Smooth muscle cell (in vitro differentiated cells): ENCODE measurements at regions not wholly inside any gene's neighbourhood (a gene's known extent, or its start where the extent isn't known, plus 50 kb on each side); places are given as distances from the start of the nearest gene placed in this dataset.
"Not testable (repeated sequence)": the region's sequence is repeated elsewhere in the genome, so short reads cannot be mapped to it uniquely, and the experiment has no call there.

Source experiments
- DNase-seq: peaks from one replicate; lab custom pipeline; 2025; ENCODE audit not compliant: unreplicated experiment; lab: John Stamatoyannopoulos, UW
- H2AFZ ChIP-seq: fragments of 200-600 bp; sonication (generic); 2 replicates; pipeline ENCODE4 v1.6.0; 2016; ENCODE audit warnings: antibody characterized with exemption, low read depth, mild to moderate bottlenecking
- H3F3A ChIP-seq: fragments of 200-600 bp; sonication (generic); 2 replicates; pipeline ENCODE4 v1.6.0; 2017; ENCODE audit warnings: antibody characterized with exemption, low read depth
- H3K27ac ChIP-seq: fragments of 200-600 bp; sonication (generic); 2 replicates; pipeline ENCODE4 v1.5.1; 2016; ENCODE audit warnings: low read depth, mild to moderate bottlenecking
- H3K27me3 ChIP-seq: fragments of 200-600 bp; sonication (generic); 2 replicates; pipeline ENCODE4 v1.6.1; 2016; ENCODE audit warnings: low read depth, mild to moderate bottlenecking
- H3K36me3 ChIP-seq: fragments of 200-600 bp; sonication (generic); 2 replicates; pipeline ENCODE4 v1.5.1; 2016; ENCODE audit warnings: low read depth
- H3K4me1 ChIP-seq: fragments of 200-600 bp; sonication (generic); 2 replicates; pipeline ENCODE4 v1.5.1; 2016; ENCODE audit warnings: low read depth
- H3K4me2 ChIP-seq: fragments of 200-600 bp; sonication (generic); 2 replicates; pipeline ENCODE4 v1.6.0; 2016; ENCODE audit warnings: mild to moderate bottlenecking
- H3K4me3 ChIP-seq: fragments of 200-600 bp; sonication (generic); 2 replicates; pipeline ENCODE4 v1.5.1; 2016; ENCODE audit warnings: mild to moderate bottlenecking
- H3K79me2 ChIP-seq: fragments of 200-600 bp; sonication (generic); 2 replicates; pipeline ENCODE4 v1.6.0; 2016; ENCODE audit warnings: low read depth, mild to moderate bottlenecking
- H3K9ac ChIP-seq: fragments of 200-600 bp; sonication (generic); 2 replicates; pipeline ENCODE4 v1.6.0; 2016; ENCODE audit warnings: low read depth
- H3K9me3 ChIP-seq: fragments of 200-600 bp; sonication (generic); replicated peaks from 2 replicates; pipeline ENCODE4 v1.5.1; 2016; ENCODE audit warnings: low read depth
- H4K20me1 ChIP-seq: fragments of 200-600 bp; sonication (generic); 2 replicates; pipeline ENCODE4 v1.6.0; 2016; ENCODE audit warnings: low read depth
- WGBS: methylation state at CpG from one replicate; pipeline ENCODE4 v1.1.7; 2016; ENCODE audit warnings: low lambda C conversion rate; 5-methylcytosine and 5-hydroxymethylcytosine counted together
- TF ChIP-seq, protein P1 (sequence below): fragments of 200-600 bp; sonication (generic); IDR thresholded peaks from 2 replicates; pipeline ENCODE4 v1.5.1; 2017; ENCODE audit warnings: borderline replicate concordance, mild to moderate bottlenecking, antibody characterized with exemption; ENCODE audit not compliant: insufficient read depth, poor library complexity, severe bottlenecking

DNA sequence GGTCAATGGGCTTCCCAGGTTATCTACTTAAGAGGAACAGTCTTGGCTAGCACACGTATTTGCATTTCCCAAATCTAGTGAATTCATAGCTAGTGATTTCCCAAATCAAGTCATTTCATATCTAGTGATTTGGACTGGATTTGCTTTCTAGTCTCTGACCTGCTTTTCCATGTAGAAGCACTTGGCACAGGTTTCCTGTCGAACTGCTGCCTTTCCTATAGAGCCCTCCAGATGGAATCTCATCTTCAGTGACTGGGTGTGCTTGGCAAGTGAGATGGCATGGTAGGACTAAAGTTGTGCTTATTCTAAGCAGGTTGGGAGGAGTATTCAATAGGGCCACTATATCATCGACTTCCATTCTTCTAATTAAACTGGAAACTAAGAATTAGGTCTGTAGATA is 94.7 kb downstream of the CCNG2 start:
- no peak for DNase-seq
- Histone ChIP-seq H3K36me3 (no peaks in the 10 kb centered on the region), H3K27ac (no peak overlapping the region), H4K20me1 (no peaks in the 10 kb centered on the region), H3K4me2 (no peak overlapping the region), H3K9ac (no peak overlapping the region), H3K79me2 (no peaks in the 10 kb centered on the region), H3K27me3 (peaks cover 52% of the 10 kb centered on the region), H3K4me1 (no peaks in the 10 kb centered on the region), H3K9me3 (no peaks in the 10 kb centered on the region), H3K4me3 (no peak overlapping the region), H3F3A (no peaks in the 10 kb centered on the region), H2AFZ (no peak overlapping the region)
- WGBS: 62% methylated on average over 3 of the region's 3 CpGs
- TF ChIP-seq, protein P1, sequence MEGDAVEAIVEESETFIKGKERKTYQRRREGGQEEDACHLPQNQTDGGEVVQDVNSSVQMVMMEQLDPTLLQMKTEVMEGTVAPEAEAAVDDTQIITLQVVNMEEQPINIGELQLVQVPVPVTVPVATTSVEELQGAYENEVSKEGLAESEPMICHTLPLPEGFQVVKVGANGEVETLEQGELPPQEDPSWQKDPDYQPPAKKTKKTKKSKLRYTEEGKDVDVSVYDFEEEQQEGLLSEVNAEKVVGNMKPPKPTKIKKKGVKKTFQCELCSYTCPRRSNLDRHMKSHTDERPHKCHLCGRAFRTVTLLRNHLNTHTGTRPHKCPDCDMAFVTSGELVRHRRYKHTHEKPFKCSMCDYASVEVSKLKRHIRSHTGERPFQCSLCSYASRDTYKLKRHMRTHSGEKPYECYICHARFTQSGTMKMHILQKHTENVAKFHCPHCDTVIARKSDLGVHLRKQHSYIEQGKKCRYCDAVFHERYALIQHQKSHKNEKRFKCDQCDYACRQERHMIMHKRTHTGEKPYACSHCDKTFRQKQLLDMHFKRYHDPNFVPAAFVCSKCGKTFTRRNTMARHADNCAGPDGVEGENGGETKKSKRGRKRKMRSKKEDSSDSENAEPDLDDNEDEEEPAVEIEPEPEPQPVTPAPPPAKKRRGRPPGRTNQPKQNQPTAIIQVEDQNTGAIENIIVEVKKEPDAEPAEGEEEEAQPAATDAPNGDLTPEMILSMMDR: no peak

DNA sequence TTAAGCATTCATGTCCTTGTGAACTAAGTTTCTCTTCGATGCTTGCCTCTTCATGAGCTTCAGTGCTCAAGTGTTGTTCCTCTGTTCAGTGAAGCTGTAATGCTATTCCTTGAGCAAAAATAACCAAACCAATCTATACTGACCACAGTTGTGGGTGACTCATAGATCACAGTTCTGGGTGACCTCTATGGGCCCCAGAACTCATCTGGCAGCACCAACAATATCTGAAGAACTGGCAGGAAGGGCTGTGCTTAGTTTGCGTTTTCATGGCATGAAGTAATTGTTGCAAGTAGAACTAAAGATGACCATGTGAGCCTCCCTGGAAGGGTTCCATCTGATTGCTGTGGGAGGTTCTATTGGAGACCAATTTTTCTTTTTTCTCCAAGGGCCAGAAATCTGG is 106.2 kb downstream of the CCNG2 start:
- no peak overlapping the region for H3K9ac ChIP-seq
- 95% methylated on average over 2 of the region's 2 CpGs for WGBS
- no peaks in the 10 kb centered on the region for H3K4me1 ChIP-seq
- H3K79me2 ChIP-seq: no peaks in the 10 kb centered on the region
- H4K20me1 ChIP-seq: no peaks in the 10 kb centered on the region
- no peak overlapping the region for H3K4me3 ChIP-seq
- H3K9me3 ChIP-seq: no peaks in the 10 kb centered on the region
- no peaks in the 10 kb centered on the region for H3F3A ChIP-seq
- H3K4me2 ChIP-seq: no peak overlapping the region
- H2AFZ ChIP-seq: no peak overlapping the region
- DNase-seq: no peak
- H3K27me3 ChIP-seq: peaks cover 10% of the 10 kb centered on the region
- no peaks in the 10 kb centered on the region for H3K36me3 ChIP-seq
- TF ChIP-seq, protein P1: no peak
- H3K27ac ChIP-seq: no peak overlapping the region

DNA sequence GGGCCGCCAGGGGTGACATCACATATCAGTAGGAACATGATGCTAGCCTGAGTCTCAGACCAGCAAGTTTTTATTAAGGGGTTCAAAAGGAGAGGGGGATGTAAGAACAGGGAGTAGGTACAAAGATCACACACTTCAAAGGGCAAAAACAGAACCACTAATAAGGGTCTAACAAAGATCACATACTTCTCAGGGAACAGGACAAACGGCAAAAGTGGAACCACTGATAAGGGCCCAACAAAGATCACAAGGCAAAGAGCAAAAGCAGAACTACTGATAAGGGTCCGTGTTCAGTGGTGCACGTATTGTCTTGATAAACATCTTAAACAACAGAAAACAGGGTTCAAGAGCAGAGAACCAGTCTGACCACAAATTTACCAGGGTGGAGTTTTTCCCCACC is 107.0 kb downstream of the CCNG2 start:
- not testable (repeated sequence) for H3K4me1 ChIP-seq, H4K20me1 ChIP-seq, H2AFZ ChIP-seq, H3F3A ChIP-seq, H3K4me3 ChIP-seq, H3K9me3 ChIP-seq, H3K79me2 ChIP-seq, H3K36me3 ChIP-seq, H3K4me2 ChIP-seq, DNase-seq, H3K27ac ChIP-seq, H3K9ac ChIP-seq
- peaks cover 18% of the 10 kb centered on the region for H3K27me3 ChIP-seq
- WGBS: 73% methylated on average over 4 of the region's 4 CpGs

DNA sequence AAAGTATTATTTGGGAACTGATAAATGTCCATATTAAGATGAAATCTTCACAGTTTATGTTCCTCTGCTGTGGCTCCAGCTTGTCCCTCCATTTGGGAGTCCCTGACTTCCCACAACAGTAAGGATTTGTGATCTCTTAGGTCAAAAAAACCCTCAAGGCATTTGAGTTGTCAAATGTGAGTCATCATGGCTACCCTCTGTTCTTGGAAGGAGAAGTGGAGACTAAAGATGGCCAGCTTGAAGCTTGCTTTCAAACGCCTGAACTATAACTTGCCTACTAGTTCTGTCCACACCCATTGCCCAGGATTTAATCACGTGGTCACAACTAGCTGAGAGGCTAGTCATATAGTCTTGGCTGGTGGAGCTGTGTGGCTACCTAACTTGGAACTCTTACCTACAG is 107.8 kb downstream of the CCNG2 start:
- no peak overlapping the region for H2AFZ ChIP-seq
- TF ChIP-seq, protein P1: no peak
- no peaks in the 10 kb centered on the region for H3K36me3 ChIP-seq
- no peak overlapping the region for H3K4me2 ChIP-seq
- H3K27ac ChIP-seq: no peak overlapping the region
- DNase-seq: no peak
- H3K27me3 ChIP-seq: peaks cover 19% of the 10 kb centered on the region
- no peaks in the 10 kb centered on the region for H4K20me1 ChIP-seq
- H3K4me3 ChIP-seq: no peak overlapping the region
- no peak overlapping the region for H3K9ac ChIP-seq
- WGBS: 72% methylated on average over 2 of the region's 2 CpGs
- H3F3A ChIP-seq: no peaks in the 10 kb centered on the region
- no peaks in the 10 kb centered on the region for H3K79me2 ChIP-seq
- no peaks in the 10 kb centered on the region for H3K4me1 ChIP-seq
- H3K9me3 ChIP-seq: no peaks in the 10 kb centered on the region
